ENCODE measurements at regions not wholly inside any gene's neighbourhood (a gene's known extent, or its start where the extent isn't known, plus 50 kb on each side); places are given as distances from the start of the nearest gene placed in this dataset.

DNA sequence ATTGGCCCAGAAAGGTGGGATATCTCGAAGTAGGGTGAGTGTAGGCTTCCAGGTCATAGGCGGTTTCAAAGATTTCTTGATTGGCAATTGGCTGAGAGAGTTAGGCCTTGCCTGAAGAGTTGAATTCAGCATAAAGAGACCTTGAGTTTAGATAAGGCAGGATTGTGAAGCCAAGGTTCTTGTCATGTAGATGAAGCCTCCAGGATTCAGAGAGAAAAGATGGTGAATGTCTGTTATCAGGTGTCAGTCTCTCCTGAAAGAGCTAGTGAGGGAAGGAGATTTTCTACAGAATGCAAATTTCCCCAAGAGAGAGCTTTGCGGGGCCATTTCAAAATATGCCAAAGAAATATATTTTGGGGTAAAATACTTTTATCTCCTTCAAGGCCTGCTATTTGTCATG lies 217.0 kb upstream of the TLE3 start:
- DNase-seq (ENCODE audit: low read depth in 3 of 3, low spot score in 1 of 3) = no peak

- DNase-seq (ENCODE audit: low read depth in 3 of 3, low spot score in 1 of 3) = no peak
Observed at GRCh38 chr15:70314018-70314354, 216.3 kb upstream of the TLE3 start.

- DNase-seq (ENCODE audit: low read depth in 3 of 3, low spot score in 1 of 3) = no peak
Observed at GRCh38 chr15:70313099-70314017, 215.6 kb upstream of the TLE3 start.

GRCh38 chr15:70311821-70312220 lies 214.1 kb upstream of the TLE3 start:
- no peak for DNase-seq (ENCODE audit: low read depth in 3 of 3, low spot score in 1 of 3)

GRCh38 chr15:70309716-70310115 lies 212.0 kb upstream of the TLE3 start:
- no peak for DNase-seq (ENCODE audit: low read depth in 3 of 3, low spot score in 1 of 3)

GRCh38 chr15:70308735-70309434 lies 211.2 kb upstream of the TLE3 start:
- DNase-seq (ENCODE audit: low read depth in 3 of 3, low spot score in 1 of 3) = no peak

GRCh38 chr15:70308011-70308734 lies 210.5 kb upstream of the TLE3 start:
- no peak for DNase-seq (ENCODE audit: low read depth in 3 of 3, low spot score in 1 of 3)

- no peak for DNase-seq (ENCODE audit: low read depth in 3 of 3, low spot score in 1 of 3)
Observed at GRCh38 chr15:70306582-70306981, 208.9 kb upstream of the TLE3 start.

GRCh38 chr15:70306081-70306480 lies 208.4 kb upstream of the TLE3 start:
- DNase-seq (ENCODE audit: low read depth in 3 of 3, low spot score in 1 of 3) = no peak

DNA sequence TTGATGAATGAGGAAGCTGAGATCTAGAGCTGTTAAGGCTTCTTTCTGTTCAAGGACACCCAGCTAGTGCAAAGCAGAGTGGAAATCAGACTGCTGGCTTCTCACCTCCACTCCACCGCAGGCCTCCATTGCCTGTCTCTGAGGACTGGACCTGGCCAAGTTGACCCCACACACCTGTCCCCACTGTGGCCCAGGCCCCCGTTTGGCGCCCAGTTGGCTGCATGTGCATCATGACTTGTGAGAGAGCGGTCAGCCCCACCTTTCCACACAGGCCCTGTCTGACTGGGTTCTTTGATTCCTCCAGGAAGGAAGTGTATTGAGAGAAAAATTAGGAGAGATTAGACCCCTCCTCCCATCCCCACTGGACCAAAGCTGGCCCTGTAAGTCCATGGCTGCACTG lies 206.3 kb upstream of the TLE3 start:
- no peak for DNase-seq (ENCODE audit: low read depth in 3 of 3, low spot score in 1 of 3)

DNA sequence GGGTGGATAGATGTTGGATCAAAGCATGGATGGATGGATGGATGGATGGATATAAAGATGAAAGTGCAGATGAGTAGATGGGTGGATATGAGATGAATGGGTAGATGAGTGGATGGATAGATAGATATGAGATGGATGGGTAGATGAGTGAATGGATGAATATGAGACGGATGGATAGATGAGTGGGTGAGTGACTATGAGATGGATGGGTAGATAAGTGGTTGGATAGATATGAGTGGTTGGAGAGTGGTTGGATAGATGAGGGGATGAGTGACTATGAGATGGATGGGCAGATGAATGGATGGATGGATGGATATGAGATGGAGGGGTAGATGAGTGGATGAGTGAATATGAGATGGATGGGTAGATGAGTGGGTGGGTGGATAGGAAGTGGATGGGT lies 204.6 kb upstream of the TLE3 start:
- DNase-seq (ENCODE audit: low read depth in 3 of 3, low spot score in 1 of 3) = no peak

- no peak for DNase-seq (ENCODE audit: low read depth in 3 of 3, low spot score in 1 of 3)
Observed at GRCh38 chr15:70301396-70301795, 203.7 kb upstream of the TLE3 start.

DNA sequence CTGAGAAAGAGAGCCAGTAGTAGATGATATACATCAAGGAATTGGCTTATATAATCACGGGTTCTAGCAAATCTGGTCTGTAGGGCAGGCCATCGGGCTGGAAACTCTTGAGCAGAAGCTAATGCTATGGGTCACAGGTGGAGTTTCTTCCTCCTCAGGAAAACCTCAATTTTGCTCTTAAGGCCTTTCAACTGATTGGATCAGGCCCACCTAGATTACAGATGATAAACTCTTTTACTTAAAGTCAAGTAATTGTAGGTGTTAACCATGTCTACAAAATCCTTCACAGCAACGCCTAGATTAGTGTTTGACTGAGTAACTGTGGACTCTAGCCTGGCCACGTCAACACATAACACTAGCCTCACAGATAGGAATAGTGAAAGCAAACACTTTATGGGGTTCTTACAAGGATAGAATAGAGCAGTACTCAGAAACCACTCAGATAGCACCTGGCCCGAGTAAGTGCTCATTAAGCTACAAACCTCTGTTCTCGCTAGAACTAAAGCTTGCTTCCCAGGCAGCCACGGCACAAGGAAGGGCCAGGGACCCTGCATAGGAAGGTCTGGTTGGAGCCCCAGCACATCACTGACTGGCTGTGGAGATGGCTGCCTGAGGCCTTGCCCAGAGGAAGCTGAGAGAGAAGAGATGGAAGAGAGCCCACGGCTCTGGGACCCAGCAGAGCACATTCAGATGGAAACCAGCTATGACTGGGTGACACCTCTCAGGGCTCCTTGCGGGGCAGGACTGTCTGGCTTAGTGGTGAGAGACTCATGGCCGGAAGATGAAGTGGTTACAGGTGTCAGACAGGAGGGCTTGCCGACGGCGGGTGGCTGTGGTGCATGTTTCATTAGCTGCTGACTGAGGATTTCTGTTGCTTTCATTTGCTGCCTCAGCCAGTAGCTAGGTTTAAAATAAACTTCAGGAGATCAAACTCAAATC lies 202.5 kb upstream of the TLE3 start:
- DNase-seq (ENCODE audit: low read depth in 3 of 3, low spot score in 1 of 3) = peak; percentile 33 to 44 (median 42)

- no peak for DNase-seq (ENCODE audit: low read depth in 3 of 3, low spot score in 1 of 3)
Observed at GRCh38 chr15:70297465-70298058, 199.8 kb upstream of the TLE3 start.

GRCh38 chr15:70294731-70295305 lies 197.1 kb upstream of the TLE3 start:
- DNase-seq (ENCODE audit: low read depth in 3 of 3, low spot score in 1 of 3) = no peak

- no peak for DNase-seq (ENCODE audit: low read depth in 3 of 3, low spot score in 1 of 3)
Observed at GRCh38 chr15:70293591-70294470, 196.1 kb upstream of the TLE3 start.

DNA sequence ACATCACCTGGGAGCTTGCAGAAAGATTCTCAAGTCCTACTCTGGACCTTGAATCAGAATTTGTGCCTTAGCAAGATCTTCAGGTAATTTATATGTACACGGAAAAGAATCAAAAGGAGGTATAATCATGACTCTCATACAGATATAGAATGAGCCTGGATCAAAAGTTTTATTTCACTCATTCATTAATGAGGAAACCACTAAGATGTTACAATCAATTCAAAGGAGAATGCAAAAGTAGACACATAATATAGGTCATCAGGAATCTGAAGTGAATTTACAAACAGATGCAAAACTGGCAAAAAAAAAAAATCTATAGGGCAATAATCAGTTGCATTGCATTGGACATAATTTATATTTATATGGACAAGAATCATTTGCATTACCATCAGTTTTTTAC lies 195.4 kb upstream of the TLE3 start:
- no peak for DNase-seq (ENCODE audit: low read depth in 3 of 3, low spot score in 1 of 3)

DNA sequence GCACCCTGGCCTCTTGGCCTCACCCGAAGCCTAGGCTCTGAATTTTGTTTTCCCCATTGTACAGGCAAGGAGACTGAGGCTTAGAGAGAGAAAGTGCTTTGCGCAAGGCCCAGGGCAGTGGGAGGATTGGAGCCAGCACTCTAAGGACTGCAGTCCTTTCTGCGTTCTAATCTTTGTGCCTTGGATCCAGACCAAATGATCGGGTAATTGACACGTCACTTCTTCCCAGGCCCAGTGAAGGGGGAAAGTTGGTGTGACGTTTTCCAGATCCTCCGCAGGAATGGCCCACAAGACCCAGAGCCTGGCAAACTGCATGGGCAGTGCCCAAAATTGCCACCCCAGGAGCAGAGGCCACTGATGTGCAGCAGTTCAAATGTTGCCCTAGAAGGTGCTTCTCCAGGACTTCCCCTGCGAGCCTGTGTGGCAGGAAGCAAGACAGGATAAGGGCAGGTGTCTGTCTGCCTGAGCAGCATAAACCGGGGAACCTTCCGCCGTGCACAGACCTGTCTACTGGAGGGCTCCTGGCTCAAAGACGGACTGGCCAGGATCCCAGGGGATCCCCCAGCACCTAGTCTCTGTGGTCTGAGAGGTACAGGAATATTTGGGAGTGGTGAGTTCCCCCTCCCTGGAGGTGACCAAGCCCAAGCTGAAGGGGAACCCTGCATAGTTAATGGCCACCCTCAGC lies 194.5 kb upstream of the TLE3 start:
- DNase-seq (ENCODE audit: low read depth in 3 of 3, low spot score in 1 of 3) = no peak
